Adrenal gland (tissue), 9 donors: ENCODE measurements at regions not wholly inside any gene's neighbourhood (a gene's known extent, or its start where the extent isn't known, plus 50 kb on each side); places are given as distances from the start of the nearest gene placed in this dataset.

Experiments
- DNase-seq, 7 donors: peaks; one replicate each; pipeline ENCODE4 v3.0.0-alpha.2; 2019 to 2020
- H3K27ac ChIP-seq, 5 donors: fragments of 200-600 bp; sonication (generic) in 4 of 5; 1 replicate in 3 of 5; 2 replicates in 2 of 5; pipeline versions ENCODE4 v1.5.1 to v1.8.0; 2016 to 2020; ENCODE audit warnings: mild to moderate bottlenecking in 1 of 5
- H3K27me3 ChIP-seq: fragments of 200-600 bp; 2 replicates; pipeline ENCODE4 v1.8.0; 2021
- H3K36me3 ChIP-seq, 2 donors: fragments of 200-600 bp; replicated peaks in 1 of 2; 1 replicate in 1 of 2; 2 replicates in 1 of 2; pipeline versions ENCODE4 v1.5.1 to v1.8.0; 2018 to 2022
- H3K4me1 ChIP-seq, 2 donors: fragments of 200-600 bp; replicated peaks in 1 of 2; 1 replicate in 1 of 2; 2 replicates in 1 of 2; pipeline versions ENCODE4 v1.5.1 to v1.8.0; 2018 to 2021
- H3K4me3 ChIP-seq, 4 donors: fragments of 200-600 bp; sonication (generic) in 3 of 4; one replicate each; pipeline ENCODE4 v1.5.1; 2016 to 2018
- H3K9me3 ChIP-seq, 3 donors: fragments of 200-600 bp; sonication (generic) in 1 of 3; replicated peaks in 1 of 3; 1 replicate in 2 of 3; 2 replicates in 1 of 3; pipeline versions ENCODE4 v1.5.1 to v1.8.0; 2016 to 2021
- CTCF ChIP-seq, 6 experiments: fragments of 450-650 bp in 4 of 6; fragments of 200-600 bp in 2 of 6; sonication (generic) in 1 of 6; IDR thresholded peaks; 1 replicate in 5 of 6; 2 replicates in 1 of 6; pipeline versions ENCODE4 v1.5.1 to v1.8.0; 2016 to 2021; ENCODE audit warnings: antibody characterized with exemption in 6 of 6, mild to moderate bottlenecking in 2 of 6, moderate library complexity in 1 of 6
- POLR2A ChIP-seq, 2 donors: fragments of 450-650 bp; IDR thresholded peaks; one replicate each; pipeline ENCODE4 v1.6.1; 2017; ENCODE audit warnings: antibody characterized with exemption in 2 of 2, mild to moderate bottlenecking in 2 of 2, moderate library complexity in 1 of 2
- WGBS, 4 donors: extraction: QIAGEN DNeasy Blood & Tissue Kit in 2 of 4; methylation state at CpG; one replicate each; pipeline versions ENCODE4 v1.1.5 to v1.1.7; 2013 to 2017; 5-methylcytosine and 5-hydroxymethylcytosine counted together
- intact Hi-C, 2 donors: fragments of 100-400 bp; cut with DNase I; formaldehyde crosslinking; loops; one replicate each; pipeline versions ENCODE4 v1.14.1 to v1.15.0; 2022 to 2023
- donor health status: healthy with polysubstance abuse.
- donor health status: Bipolar disorder and iron deficiency.
- donor health status: DM: yes; HTN: yes; CAD: no.
- donor health status: DM: no; HTN: no; CAD: no.
- donor health status: DM: no; HTN: no; CAD: no.

- Histone ChIP-seq H3K4me3 (no peak overlapping the region), H3K27ac (no peak overlapping the region), H3K27me3 (peaks cover 3% of the 10 kb centered on the region), H3K9me3 (no peaks in the 10 kb centered on the region), H3K4me1 (no peaks in the 10 kb centered on the region), H3K36me3 (no peaks in the 10 kb centered on the region)
- TF ChIP-seq CTCF (IDR thresholded peaks at IDR 0.05) (no peak), POLR2A (IDR thresholded peaks at IDR 0.05) (no peak)
- 57 to 61% (median 61%) methylated on average over 2 to 3 of the region's 3 CpGs for WGBS, 4 donors
- intact Hi-C loops = no loop called here
- DNase-seq = no peak
Measured at GRCh38 chr10:130928306-130928705, 383.2 kb downstream of the TCERG1L start.

- Histone ChIP-seq H3K27me3 (no peaks in the 10 kb centered on the region), H3K4me3 (no peak overlapping the region), H3K9me3 (no peaks in the 10 kb centered on the region), H3K27ac (no peak overlapping the region), H3K36me3 (no peaks in the 10 kb centered on the region), H3K4me1 (peaks cover 7 to 11% of the 10 kb centered on the region in 2 donors)
- no peak for TF ChIP-seq CTCF (IDR thresholded peaks at IDR 0.05)
- WGBS, 4 donors = 61 to 78% (median 74%) methylated on average over 7 to 17 of the region's 17 CpGs
- intact Hi-C loops = no loop called here
- no peak for DNase-seq
Measured at GRCh38 chr10:130929422-130930325, 381.8 kb downstream of the TCERG1L start.

- intact Hi-C loops = no loop called here
- Histone ChIP-seq H3K9me3 (no peaks in the 10 kb centered on the region), H3K4me1 (peaks cover 19 to 20% of the 10 kb centered on the region in 2 donors), H3K27me3 (no peaks in the 10 kb centered on the region), H3K4me3 (no peak overlapping the region), H3K36me3 (no peaks in the 10 kb centered on the region), H3K27ac (no peak overlapping the region)
- 59 to 88% (median 75%) methylated on average over 3 to 5 of the region's 5 CpGs for WGBS, 4 donors
- no peak for DNase-seq
- TF ChIP-seq CTCF (IDR thresholded peaks at IDR 0.05) (no peak), POLR2A (IDR thresholded peaks at IDR 0.05) (no peak)
Measured at GRCh38 chr10:130930821-130931220, 380.7 kb downstream of the TCERG1L start.

- intact Hi-C loops = no loop called here
- Histone ChIP-seq H3K4me3 (no peak overlapping the region), H3K27ac (no peak overlapping the region), H3K4me1 (peaks cover 22 to 23% of the 10 kb centered on the region in 2 donors), H3K9me3 (no peaks in the 10 kb centered on the region), H3K27me3 (no peaks in the 10 kb centered on the region), H3K36me3 (no peaks in the 10 kb centered on the region)
- DNase-seq = no peak
- WGBS, 4 donors = 76 to 84% (median 82%) methylated on average over 7 of the region's 7 CpGs
- no peak for TF ChIP-seq CTCF (IDR thresholded peaks at IDR 0.05)
- no peak for TF ChIP-seq POLR2A (IDR thresholded peaks at IDR 0.05)
Measured at GRCh38 chr10:130931256-130931655, 380.3 kb downstream of the TCERG1L start.
